ENCODE measurements at regions not wholly inside any gene's neighbourhood (a gene's known extent, or its start where the extent isn't known, plus 50 kb on each side); places are given as distances from the start of the nearest gene placed in this dataset.
A peak's percentile ranks its signal among the peaks of the same experiment; 100 is the strongest.

DNA sequence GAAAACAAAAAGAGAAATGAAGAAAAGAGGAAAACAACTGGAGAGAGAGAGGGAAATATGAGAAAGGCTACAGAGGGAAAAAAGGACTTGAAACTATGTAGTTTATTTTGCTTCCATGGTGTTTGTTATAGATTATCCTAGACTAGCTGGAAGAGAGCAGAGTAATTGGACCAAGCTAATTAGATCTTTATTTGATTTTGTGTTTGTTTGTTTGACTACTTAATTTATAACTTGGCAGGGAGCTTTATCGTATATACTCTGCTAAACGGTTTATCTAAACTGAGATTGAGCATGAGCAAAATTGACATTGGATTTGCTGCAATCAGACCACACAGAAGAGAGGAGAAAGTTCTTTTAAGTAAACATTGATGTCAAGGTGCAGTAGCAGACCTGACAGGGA is 443.8 kb upstream of the USP24 start:
- H3K79me2 ChIP-seq (ENCODE audit: control insufficient read depth in 1 of 2, insufficient read depth in 2 of 2, low read length in 2 of 2): no peaks in the 10 kb centered on the region
- DNase-seq (ENCODE audit: low read depth in 1 of 2, low spot score in 2 of 2) (no peak), FAIRE-seq (no peak)
- H3K23ac ChIP-seq (ENCODE audit: insufficient read length): no peak overlapping the region
- H3K4me3 ChIP-seq (ENCODE audit: extremely low read depth in 1 of 4, insufficient read depth in 2 of 4, low read depth in 3 of 4, low read length in 4 of 4): no peak overlapping the region
- H3K4ac ChIP-seq (replicated peaks; ENCODE audit: insufficient read length, low read depth, low read length): no peak overlapping the region
- H3K14ac ChIP-seq (ENCODE audit: insufficient read length): no peak overlapping the region
- H3K27ac ChIP-seq (ENCODE audit: low read depth, low read length): no peak overlapping the region
- H2BK20ac ChIP-seq (ENCODE audit: low read length): 0 out of 2 replicates have a peak overlapping the region, but pooled peaks have one; percentile 61
- peaks cover 0 to 4% (median 2%) of the 10 kb centered on the region in 4 experiments; a peak in 4 of 7 replicates for H3K4me1 ChIP-seq (replicated peaks in 1 of 4; ENCODE audit: control insufficient read depth in 3 of 4, insufficient read depth in 4 of 4, low read length in 3 of 4)
- H2AK5ac ChIP-seq (ENCODE audit: low read depth, low read length): no peak overlapping the region
- H3K4me2 ChIP-seq (ENCODE audit: insufficient read depth in 1 of 2, low read depth in 2 of 2, low read length in 2 of 2): no peak overlapping the region
- ChIA-PET CTCF (ENCODE audit: partially characterized antibody) (interaction anchor here (1.0 to 1.4 kb wide), 2 partner anchors 11 to 51 kb away, joined by 3 read pairs; no protein-coding TSS in a partner anchor), POLR2A (ENCODE audit: partially characterized antibody) (no interaction called here)
- no peaks in the 10 kb centered on the region for H3K27me3 ChIP-seq (replicated peaks in 1 of 4; ENCODE audit: control insufficient read depth in 3 of 4, extremely low read depth in 1 of 4, insufficient read depth in 3 of 4, low read length in 3 of 4)
- peaks cover 0 to 9% of the 10 kb centered on the region in 2 experiments; a peak in 2 of 4 replicates for H3K9me3 ChIP-seq (ENCODE audit: insufficient read depth in 2 of 2, low read depth in 1 of 2, low read length in 1 of 2)
- no peak overlapping the region for H3K9ac ChIP-seq (replicated peaks in 1 of 4; ENCODE audit: extremely low read depth in 1 of 4, low read depth in 3 of 4, low read length in 3 of 4)
- no peak overlapping the region for H4K5ac ChIP-seq (ENCODE audit: insufficient read length, low read depth, low read length)
- no peak overlapping the region for H4K8ac ChIP-seq (ENCODE audit: extremely low read depth, insufficient read depth, low read length)
- no peak overlapping the region for H2BK5ac ChIP-seq (ENCODE audit: low read depth, low read length)
- peak overlapping the region; percentile 43 for H2BK120ac ChIP-seq (replicated peaks; ENCODE audit: low read depth, low read length)
- no peak overlapping the region for H2AFZ ChIP-seq (ENCODE audit: low read length)
- H3K36me3 ChIP-seq (ENCODE audit: control insufficient read depth in 2 of 4, insufficient read depth in 4 of 4, low read length in 3 of 4): no peaks in the 10 kb centered on the region
- H3K56ac ChIP-seq (replicated peaks; ENCODE audit: insufficient read length, low read depth, low read length): no peak overlapping the region
- no peak overlapping the region for H2BK12ac ChIP-seq (ENCODE audit: low read depth, low read length)
- no peaks in the 10 kb centered on the region for H3K79me1 ChIP-seq (ENCODE audit: low read depth, low read length)
- no peak overlapping the region for H4K91ac ChIP-seq (replicated peaks; ENCODE audit: insufficient read length, low read length)
- WGBS, 2 experiments (ENCODE audit: extremely low coverage in 1 of 2, insufficient coverage in 1 of 2, insufficient read length in 1 of 2, insufficient replicate concordance in 2 of 2, low coverage in 1 of 2, low lambda C conversion rate in 2 of 2, missing lambda C conversion rate in 1 of 2): 97% methylated on average over 2 of the region's 2 CpGs; no CpG with 5 or more reads in 1 of the 2 experiments
- no peak for TF ChIP-seq ASH2L (IDR thresholded peaks at IDR 0.05; ENCODE audit: low read length)
- TF ChIP-seq KDM1A (IDR thresholded peaks at IDR 0.05; ENCODE audit: borderline replicate concordance, low read length): no peak
- TF ChIP-seq RXRA (IDR thresholded peaks at IDR 0.05; ENCODE audit: insufficient read depth, low read depth, low read length): no peak
- TF ChIP-seq POU5F1 (IDR thresholded peaks at IDR 0.05; ENCODE audit: low read depth, low read length): no peak
- TF ChIP-seq TAF1 (IDR thresholded peaks at IDR 0.05; ENCODE audit: low read depth, low read length): no peak
- no peak for TF ChIP-seq SAP30 (IDR thresholded peaks at IDR 0.05; ENCODE audit: insufficient read depth, insufficient replicate concordance, low read length)
- TF ChIP-seq, protein P1, sequence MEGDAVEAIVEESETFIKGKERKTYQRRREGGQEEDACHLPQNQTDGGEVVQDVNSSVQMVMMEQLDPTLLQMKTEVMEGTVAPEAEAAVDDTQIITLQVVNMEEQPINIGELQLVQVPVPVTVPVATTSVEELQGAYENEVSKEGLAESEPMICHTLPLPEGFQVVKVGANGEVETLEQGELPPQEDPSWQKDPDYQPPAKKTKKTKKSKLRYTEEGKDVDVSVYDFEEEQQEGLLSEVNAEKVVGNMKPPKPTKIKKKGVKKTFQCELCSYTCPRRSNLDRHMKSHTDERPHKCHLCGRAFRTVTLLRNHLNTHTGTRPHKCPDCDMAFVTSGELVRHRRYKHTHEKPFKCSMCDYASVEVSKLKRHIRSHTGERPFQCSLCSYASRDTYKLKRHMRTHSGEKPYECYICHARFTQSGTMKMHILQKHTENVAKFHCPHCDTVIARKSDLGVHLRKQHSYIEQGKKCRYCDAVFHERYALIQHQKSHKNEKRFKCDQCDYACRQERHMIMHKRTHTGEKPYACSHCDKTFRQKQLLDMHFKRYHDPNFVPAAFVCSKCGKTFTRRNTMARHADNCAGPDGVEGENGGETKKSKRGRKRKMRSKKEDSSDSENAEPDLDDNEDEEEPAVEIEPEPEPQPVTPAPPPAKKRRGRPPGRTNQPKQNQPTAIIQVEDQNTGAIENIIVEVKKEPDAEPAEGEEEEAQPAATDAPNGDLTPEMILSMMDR (IDR thresholded peaks at IDR 0.05; ENCODE audit: control extremely low read depth in 1 of 3, insufficient read depth in 1 of 3, low read depth in 1 of 3, low read length in 3 of 3): no peak
- no peak for TF ChIP-seq GABPA (IDR thresholded peaks at IDR 0.05; ENCODE audit: borderline replicate concordance, insufficient read depth, low read length)
- TF ChIP-seq FOSL1 (IDR thresholded peaks at IDR 0.05; ENCODE audit: insufficient read depth, low read depth, low read length): no peak
- no peak for TF ChIP-seq SUZ12 (IDR thresholded peaks at IDR 0.05; ENCODE audit: low read length)
- TF ChIP-seq KDM5A (IDR thresholded peaks at IDR 0.05; ENCODE audit: low read length): no peak
- TF ChIP-seq SIX5 (IDR thresholded peaks at IDR 0.05; ENCODE audit: low read depth, low read length): no peak
- no peak overlapping the region for H2BK15ac ChIP-seq (ENCODE audit: low read length)
- H3K18ac ChIP-seq (ENCODE audit: extremely low read depth, low read length): no peak overlapping the region
- no peaks in the 10 kb centered on the region for H4K20me1 ChIP-seq (replicated peaks in 1 of 2; ENCODE audit: control insufficient read depth in 1 of 2, insufficient read depth in 2 of 2, low read length in 2 of 2)
- no peaks in the 10 kb centered on the region for H3K23me2 ChIP-seq (ENCODE audit: low read depth, low read length)
